ENCODE measurements at regions not wholly inside any gene's neighbourhood (a gene's known extent, or its start where the extent isn't known, plus 50 kb on each side); places are given as distances from the start of the nearest gene placed in this dataset.
"Not testable (repeated sequence)": the region's sequence is repeated elsewhere in the genome, so short reads cannot be mapped to it uniquely, and the experiment has no call there.

GRCh38 chr10:84571146-84571545 lies 242.8 kb downstream of the CCSER2 start:
- no peak for DNase-seq

- no peak for DNase-seq
Observed at GRCh38 chr10:84574102-84574501, 245.7 kb downstream of the CCSER2 start.

- no peak for DNase-seq
Observed at GRCh38 chr10:84581976-84582375, 253.6 kb downstream of the CCSER2 start.

GRCh38 chr10:84583501-84583900 lies 255.1 kb downstream of the CCSER2 start:
- no peak for DNase-seq

GRCh38 chr10:84587789-84588188 lies 259.4 kb downstream of the CCSER2 start:
- DNase-seq = no peak

- DNase-seq = no peak
Observed at GRCh38 chr10:84588426-84588825, 260.0 kb downstream of the CCSER2 start.

- DNase-seq = no peak
Observed at GRCh38 chr10:84588971-84589370, 260.6 kb downstream of the CCSER2 start.

- DNase-seq = no peak
Observed at GRCh38 chr10:84589526-84590205, 261.3 kb downstream of the CCSER2 start.

GRCh38 chr10:84590327-84591193 lies 262.2 kb downstream of the CCSER2 start:
- DNase-seq = peak; percentile 12

- no peak for DNase-seq
Observed at GRCh38 chr10:84593506-84593905, 265.1 kb downstream of the CCSER2 start.

- no peak for DNase-seq
Observed at GRCh38 chr10:84596585-84596984, 268.2 kb downstream of the CCSER2 start.

- DNase-seq = no peak
Observed at GRCh38 chr10:84599254-84599653, 270.9 kb downstream of the CCSER2 start.

GRCh38 chr10:84600947-84601346 lies 272.6 kb downstream of the CCSER2 start:
- no peak for DNase-seq

- not testable (repeated sequence) for DNase-seq
Observed at GRCh38 chr10:84602543-84602942, 274.2 kb downstream of the CCSER2 start.

- DNase-seq = no peak
Observed at GRCh38 chr10:84603971-84604370, 275.6 kb downstream of the CCSER2 start.

- DNase-seq = no peak
Observed at GRCh38 chr10:84605802-84606201, 277.4 kb downstream of the CCSER2 start.

- no peak for DNase-seq
Observed at GRCh38 chr10:84606428-84606827, 278.0 kb downstream of the CCSER2 start.

GRCh38 chr10:84607044-84607443 lies 278.7 kb downstream of the CCSER2 start:
- DNase-seq = no peak

- no peak for DNase-seq
Observed at GRCh38 chr10:84607523-84607922, 279.1 kb downstream of the CCSER2 start.

- DNase-seq = no peak
Observed at GRCh38 chr10:84608126-84608525, 279.7 kb downstream of the CCSER2 start.

GRCh38 chr10:84613336-84614021 lies 285.1 kb downstream of the CCSER2 start:
- DNase-seq = no peak

- no peak for DNase-seq
Observed at GRCh38 chr10:84626397-84627087, 298.2 kb downstream of the CCSER2 start.

- no peak for DNase-seq
Observed at GRCh38 chr10:84632866-84633265, 304.5 kb downstream of the CCSER2 start.
